Hepatocyte (in vitro differentiated cells): ENCODE measurements at regions not wholly inside any gene's neighbourhood (a gene's known extent, or its start where the extent isn't known, plus 50 kb on each side); places are given as distances from the start of the nearest gene placed in this dataset.

Experiments
- EZH2 ChIP-seq: fragments of 200-600 bp; sonication (generic); IDR thresholded peaks from 2 replicates; pipeline ENCODE4 v1.6.1; 2016; ENCODE audit warnings: antibody characterized with exemption, mild to moderate bottlenecking, borderline replicate concordance
- EZH2phosphoT487 ChIP-seq: fragments of 200-600 bp; sonication (generic); IDR thresholded peaks from one replicate; pipeline ENCODE4 v1.6.1; 2018; ENCODE audit warnings: antibody characterized with exemption, mild to moderate bottlenecking, low read depth, moderate library complexity; ENCODE audit not compliant: unreplicated experiment, severe bottlenecking
- TF ChIP-seq, protein P1 (sequence below): fragments of 200-600 bp; sonication (generic); IDR thresholded peaks from 2 replicates; pipeline ENCODE4 v1.5.1; 2016; ENCODE audit warnings: antibody characterized with exemption, mild to moderate bottlenecking; ENCODE audit not compliant: poor library complexity

DNA sequence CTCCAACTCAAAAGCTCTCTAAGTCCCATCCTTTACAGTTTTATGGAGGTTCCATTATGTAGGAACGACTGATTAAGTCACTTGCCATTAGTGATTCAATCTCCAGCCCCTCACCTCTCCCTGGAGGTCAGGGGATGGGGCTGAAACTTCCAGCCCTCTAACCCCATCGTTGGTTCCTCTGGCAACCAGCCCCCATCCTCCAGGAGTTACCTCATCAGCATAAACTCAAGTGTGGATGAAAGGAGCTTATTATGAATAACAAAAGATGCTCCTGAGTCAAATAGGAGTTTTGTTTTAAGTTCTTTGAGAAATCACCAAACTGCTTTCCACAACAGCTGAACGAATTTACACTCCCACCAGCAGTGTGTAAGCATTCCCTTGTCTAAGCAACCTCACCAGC is 494.3 kb upstream of the AUTS2 start:
- TF ChIP-seq, protein P1, sequence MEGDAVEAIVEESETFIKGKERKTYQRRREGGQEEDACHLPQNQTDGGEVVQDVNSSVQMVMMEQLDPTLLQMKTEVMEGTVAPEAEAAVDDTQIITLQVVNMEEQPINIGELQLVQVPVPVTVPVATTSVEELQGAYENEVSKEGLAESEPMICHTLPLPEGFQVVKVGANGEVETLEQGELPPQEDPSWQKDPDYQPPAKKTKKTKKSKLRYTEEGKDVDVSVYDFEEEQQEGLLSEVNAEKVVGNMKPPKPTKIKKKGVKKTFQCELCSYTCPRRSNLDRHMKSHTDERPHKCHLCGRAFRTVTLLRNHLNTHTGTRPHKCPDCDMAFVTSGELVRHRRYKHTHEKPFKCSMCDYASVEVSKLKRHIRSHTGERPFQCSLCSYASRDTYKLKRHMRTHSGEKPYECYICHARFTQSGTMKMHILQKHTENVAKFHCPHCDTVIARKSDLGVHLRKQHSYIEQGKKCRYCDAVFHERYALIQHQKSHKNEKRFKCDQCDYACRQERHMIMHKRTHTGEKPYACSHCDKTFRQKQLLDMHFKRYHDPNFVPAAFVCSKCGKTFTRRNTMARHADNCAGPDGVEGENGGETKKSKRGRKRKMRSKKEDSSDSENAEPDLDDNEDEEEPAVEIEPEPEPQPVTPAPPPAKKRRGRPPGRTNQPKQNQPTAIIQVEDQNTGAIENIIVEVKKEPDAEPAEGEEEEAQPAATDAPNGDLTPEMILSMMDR, result no peak
- no peak for TF ChIP-seq EZH2
- TF ChIP-seq EZH2phosphoT487, result no peak
